Keratinocyte (primary cell): ENCODE measurements at regions not wholly inside any gene's neighbourhood (a gene's known extent, or its start where the extent isn't known, plus 50 kb on each side); places are given as distances from the start of the nearest gene placed in this dataset.

Experiments
- DNase-seq: peaks from one replicate; pipeline ENCODE4 v3.0.0-alpha.2; 2011; ENCODE audit warnings: low read depth, missing footprints, low spot score
- FAIRE-seq: peaks from 2 replicates; lab custom pipeline; 2011; peaks lifted over from hg19 to GRCh38; lab: Jason Lieb, UNC
- H2AFZ ChIP-seq: 2 replicates; pipeline ENCODE4 v1.6.0; 2012; ENCODE audit warnings: low read length, control low read depth, inconsistent platforms; ENCODE audit not compliant: control insufficient read depth
- H3K27ac ChIP-seq: 2 replicates; pipeline ENCODE4 v1.5.1; 2011; ENCODE audit warnings: low read length; ENCODE audit not compliant: control insufficient read depth, insufficient read depth
- H3K27me3 ChIP-seq: 3 replicates; pipeline ENCODE4 v1.6.0; 2011; ENCODE audit warnings: low read length; ENCODE audit not compliant: control insufficient read depth, insufficient read depth; ENCODE audit errors: extremely low read depth
- H3K36me3 ChIP-seq, 2 experiments: 2 replicates in 1 of 2; 3 replicates in 1 of 2; pipeline ENCODE4 v1.5.1; 2011; ENCODE audit warnings: low read length in 2 of 2, mild to moderate bottlenecking in 1 of 2; ENCODE audit not compliant: control insufficient read depth in 2 of 2, insufficient read depth in 2 of 2; ENCODE audit errors: extremely low read depth in 1 of 2
- H3K4me1 ChIP-seq: 3 replicates; pipeline ENCODE4 v1.5.1; 2011; ENCODE audit warnings: low read length; ENCODE audit not compliant: control insufficient read depth, insufficient read depth; ENCODE audit errors: extremely low read depth
- H3K4me2 ChIP-seq: 3 replicates; pipeline ENCODE4 v1.6.0; 2011; ENCODE audit warnings: low read depth, low read length; ENCODE audit not compliant: control insufficient read depth, insufficient read depth; ENCODE audit errors: extremely low read depth
- H3K4me3 ChIP-seq, 3 experiments: fragments of 200-600 bp in 1 of 3; sonication (generic) in 1 of 3; 2 replicates in 2 of 3; 3 replicates in 1 of 3; pipeline ENCODE4 v1.5.1; 2011 to 2016; ENCODE audit warnings: low read length in 3 of 3, mild to moderate bottlenecking in 3 of 3, control low read depth in 2 of 3, inconsistent platforms in 1 of 3, low read depth in 1 of 3, mixed read lengths in 1 of 3, mixed run types in 1 of 3, moderate library complexity in 1 of 3; ENCODE audit not compliant: control insufficient read depth in 2 of 3, insufficient read depth in 2 of 3; ENCODE audit errors: extremely low read depth in 1 of 3
- H3K79me2 ChIP-seq: 2 replicates; pipeline ENCODE4 v1.6.0; 2012; ENCODE audit warnings: low read length; ENCODE audit not compliant: control insufficient read depth, insufficient read depth
- H3K9ac ChIP-seq: 3 replicates; pipeline ENCODE4 v1.6.0; 2011; ENCODE audit warnings: low read length; ENCODE audit not compliant: control insufficient read depth, insufficient read depth; ENCODE audit errors: extremely low read depth
- H3K9me1 ChIP-seq: 3 replicates; pipeline ENCODE4 v1.6.0; 2011; ENCODE audit warnings: low read length; ENCODE audit not compliant: control insufficient read depth, insufficient read depth; ENCODE audit errors: extremely low read depth
- H3K9me3 ChIP-seq: 2 replicates; pipeline ENCODE4 v1.5.1; 2012; ENCODE audit warnings: low read depth, low read length; ENCODE audit not compliant: control insufficient read depth
- H4K20me1 ChIP-seq: 3 replicates; pipeline ENCODE4 v1.6.0; 2011; ENCODE audit warnings: low read length; ENCODE audit not compliant: control insufficient read depth, insufficient read depth; ENCODE audit errors: extremely low read depth
- CTCF ChIP-seq, 3 experiments: IDR thresholded peaks in 1 of 3; conservative IDR thresholded peaks in 1 of 3; optimal IDR thresholded peaks in 1 of 3; 2 replicates in 2 of 3; 3 replicates in 1 of 3; pipeline versions ENCODE3 to v1.5.1; 2011; ENCODE audit warnings: low read length in 3 of 3, mild to moderate bottlenecking in 3 of 3, moderate library complexity in 2 of 3, control low read depth in 1 of 3, inconsistent platforms in 1 of 3; ENCODE audit not compliant: insufficient read depth in 2 of 3; ENCODE audit errors: extremely low read depth in 1 of 3
- EZH2 ChIP-seq: IDR thresholded peaks from one replicate; pipeline ENCODE4 v1.6.1; 2012; ENCODE audit warnings: inconsistent platforms, mild to moderate bottlenecking, low read length, moderate library complexity
- dilution Hi-C: fragments of 300-500 bp; cut with MboI; formaldehyde crosslinking; loops from one replicate; pipeline ENCODE4 v1.7.0; 2020; ENCODE audit warnings: low sequenced_read_pairs; ENCODE audit not compliant: extremely low pct_ligation_motif_present

GRCh38 chr14:38536376-38537038 lies 280.6 kb upstream of the CLEC14A start:
- TF ChIP-seq EZH2, result no peak
- TF ChIP-seq CTCF (optimal IDR thresholded peaks at IDR 0.05 in 1 of 3, IDR thresholded peaks at IDR 0.05 in 1 of 3, conservative IDR thresholded peaks at IDR 0.05 in 1 of 3; ENCODE audit: extremely low read depth in 1 of 3, insufficient read depth in 2 of 3, low read length in 3 of 3), result no peak
- H2AFZ ChIP-seq, result no peak overlapping the region
- no peaks in the 10 kb centered on the region for H3K9me1 ChIP-seq
- FAIRE-seq (no peak), DNase-seq (no peak)
- H3K4me3 ChIP-seq, result no peak overlapping the region
- H3K27me3 ChIP-seq, result no peaks in the 10 kb centered on the region
- no peaks in the 10 kb centered on the region for H3K9me3 ChIP-seq
- H3K79me2 ChIP-seq, result no peaks in the 10 kb centered on the region
- no peaks in the 10 kb centered on the region for H3K4me1 ChIP-seq
- dilution Hi-C loops, result no loop called here
- no peak overlapping the region for H3K9ac ChIP-seq
- H3K27ac ChIP-seq, result no peak overlapping the region
- no peaks in the 10 kb centered on the region for H4K20me1 ChIP-seq
- no peak overlapping the region for H3K4me2 ChIP-seq
- no peaks in the 10 kb centered on the region for H3K36me3 ChIP-seq

DNA sequence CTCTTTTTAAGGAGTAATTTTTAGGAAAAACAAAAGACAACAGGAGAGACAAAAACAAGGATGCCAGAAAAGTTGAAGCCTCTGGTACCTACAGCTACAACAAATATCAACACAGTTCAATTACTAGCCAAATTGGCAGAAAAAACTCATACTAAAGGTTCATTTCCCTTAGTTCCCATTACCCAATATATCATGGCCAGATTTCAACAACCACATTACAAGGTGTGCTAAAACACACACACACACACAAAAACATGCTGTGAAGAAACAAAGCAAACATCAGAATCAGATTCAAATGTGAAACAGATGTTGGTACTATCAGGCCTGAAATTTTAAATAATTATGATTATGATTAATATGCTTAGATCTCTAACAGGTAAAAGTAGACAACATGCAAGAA lies 272.7 kb upstream of the CLEC14A start:
- TF ChIP-seq EZH2 (no peak), CTCF (optimal IDR thresholded peaks at IDR 0.05 in 1 of 3, IDR thresholded peaks at IDR 0.05 in 1 of 3, conservative IDR thresholded peaks at IDR 0.05 in 1 of 3; ENCODE audit: extremely low read depth in 1 of 3, insufficient read depth in 2 of 3, low read length in 3 of 3) (no peak)
- no peak overlapping the region for H3K4me3 ChIP-seq
- no peaks in the 10 kb centered on the region for H3K36me3 ChIP-seq
- no peaks in the 10 kb centered on the region for H3K27me3 ChIP-seq
- no peaks in the 10 kb centered on the region for H3K9me3 ChIP-seq
- dilution Hi-C loops, result no loop called here
- FAIRE-seq (no peak), DNase-seq (no peak)
- H3K4me1 ChIP-seq, result no peaks in the 10 kb centered on the region
- H3K9me1 ChIP-seq, result no peaks in the 10 kb centered on the region
- no peak overlapping the region for H2AFZ ChIP-seq
- no peak overlapping the region for H3K9ac ChIP-seq
- H4K20me1 ChIP-seq, result no peaks in the 10 kb centered on the region
- no peaks in the 10 kb centered on the region for H3K79me2 ChIP-seq
- no peak overlapping the region for H3K27ac ChIP-seq
- no peak overlapping the region for H3K4me2 ChIP-seq
